ENCODE measurements at regions not wholly inside any gene's neighbourhood (a gene's known extent, or its start where the extent isn't known, plus 50 kb on each side); places are given as distances from the start of the nearest gene placed in this dataset.
A peak's percentile ranks its signal among the peaks of the same experiment; 100 is the strongest.

DNA sequence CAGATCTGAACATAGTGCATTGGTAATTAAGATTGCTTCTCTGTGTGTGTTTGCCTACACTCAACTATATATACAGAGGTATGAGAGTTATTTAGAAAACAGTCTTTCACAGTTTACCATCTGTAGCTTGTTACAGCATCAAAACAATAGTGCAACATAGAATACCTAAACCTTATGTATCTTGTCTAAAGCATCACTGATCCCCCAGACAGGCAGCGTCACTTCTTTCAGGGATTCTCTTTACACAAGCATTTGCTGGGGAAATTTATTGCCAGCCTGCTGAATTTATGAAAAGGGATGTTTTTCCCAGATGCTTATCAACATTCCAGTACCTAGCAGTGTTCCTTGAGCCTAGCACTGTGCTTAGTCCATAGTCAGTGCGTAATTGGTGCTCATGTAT is 195.8 kb upstream of the COL8A1 start:
- peaks cover 0 to 2% of the 10 kb centered on the region in 2 donors for H3K4me1 ChIP-seq (ENCODE audit: control insufficient read depth in 2 of 2, insufficient read depth in 1 of 2, low read depth in 1 of 2, low read length in 2 of 2)
- no peaks in the 10 kb centered on the region for H3K27me3 ChIP-seq (ENCODE audit: control insufficient read depth in 3 of 3, insufficient read depth in 3 of 3, low read depth in 1 of 3, low read length in 3 of 3)
- no peak overlapping the region for H2BK15ac ChIP-seq (ENCODE audit: low read length)
- no peaks in the 10 kb centered on the region for H3K36me3 ChIP-seq (replicated peaks in 1 of 2; ENCODE audit: control insufficient read depth in 2 of 2, insufficient read depth in 2 of 2, low read length in 2 of 2)
- H3K14ac ChIP-seq (ENCODE audit: low read length), result no peak overlapping the region
- no peak for DNase-seq (ENCODE audit: low spot score)
- H3K27ac ChIP-seq (replicated peaks; ENCODE audit: low read length), result no peak overlapping the region
- no peak overlapping the region for H3K18ac ChIP-seq (ENCODE audit: low read length)
- H3K9ac ChIP-seq (ENCODE audit: low read depth, low read length, poor library complexity), result no peak overlapping the region
- no peaks in the 10 kb centered on the region for H3K79me1 ChIP-seq (ENCODE audit: low read depth, low read length)
- peaks cover 0 to 3% of the 10 kb centered on the region in 2 donors for H3K9me3 ChIP-seq (replicated peaks in 1 of 2; ENCODE audit: control insufficient read depth in 2 of 2, insufficient read depth in 1 of 2, low read depth in 1 of 2, low read length in 2 of 2)
- no peak overlapping the region for H4K8ac ChIP-seq (ENCODE audit: low read depth, low read length)
- H4K91ac ChIP-seq (ENCODE audit: low read depth, low read length, poor library complexity), result no peak overlapping the region
- H2BK12ac ChIP-seq (ENCODE audit: low read length), result no peak overlapping the region
- no peak overlapping the region for H3K4me2 ChIP-seq (ENCODE audit: insufficient read depth, low read length, poor library complexity, severe bottlenecking)
- no CpG with 5 or more reads among the region's 2 CpGs for WGBS, 2 donors (ENCODE audit: extremely low coverage in 2 of 2, insufficient read length in 2 of 2, insufficient replicate concordance in 1 of 2)
- H2AK5ac ChIP-seq (ENCODE audit: low read depth, low read length), result no peak overlapping the region
- H3K23ac ChIP-seq (ENCODE audit: low read depth, low read length, poor library complexity), result no peak overlapping the region
- H3K4ac ChIP-seq (ENCODE audit: low read length), result no peak overlapping the region
- no peak overlapping the region for H2AFZ ChIP-seq (ENCODE audit: low read length)
- H2BK120ac ChIP-seq (ENCODE audit: low read depth, low read length), result no peak overlapping the region
- no peak overlapping the region for H3K4me3 ChIP-seq (ENCODE audit: low read length in 2 of 2)
- no peak overlapping the region for H2BK5ac ChIP-seq (ENCODE audit: low read length)

DNA sequence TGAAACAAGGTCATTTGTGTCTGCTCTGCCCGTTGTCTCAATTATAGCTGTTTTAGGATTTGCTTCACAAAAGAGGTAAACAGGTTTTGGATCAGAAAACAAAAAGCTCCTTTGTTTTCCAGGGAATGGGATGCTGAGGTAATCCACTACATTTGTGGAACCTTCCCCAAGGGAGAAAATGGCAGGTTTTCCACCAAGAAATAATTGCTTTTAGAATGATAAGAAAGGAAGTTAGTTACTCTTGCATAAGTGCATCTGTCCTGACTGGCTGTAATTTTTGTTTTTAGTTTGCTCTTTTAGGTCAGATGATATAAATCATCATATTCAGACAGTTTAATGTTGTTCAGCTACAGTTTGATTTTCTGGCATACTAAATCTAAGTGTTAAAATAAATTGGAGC is 198.5 kb upstream of the COL8A1 start:
- Histone ChIP-seq H3K9me3 (replicated peaks in 1 of 2; ENCODE audit: control insufficient read depth in 2 of 2, insufficient read depth in 1 of 2, low read depth in 1 of 2, low read length in 2 of 2) (no peaks in the 10 kb centered on the region), H3K9ac (ENCODE audit: low read depth, low read length, poor library complexity) (no peak overlapping the region), H3K23ac (ENCODE audit: low read depth, low read length, poor library complexity) (no peak overlapping the region), H2BK15ac (ENCODE audit: low read length) (no peak overlapping the region), H3K14ac (ENCODE audit: low read length) (no peak overlapping the region), H2BK120ac (ENCODE audit: low read depth, low read length) (no peak overlapping the region), H2AK5ac (ENCODE audit: low read depth, low read length) (no peak overlapping the region), H2BK12ac (ENCODE audit: low read length) (no peak overlapping the region), H3K4me2 (ENCODE audit: insufficient read depth, low read length, poor library complexity, severe bottlenecking) (no peak overlapping the region), H3K4me3 (ENCODE audit: low read length in 2 of 2) (no peak overlapping the region), H3K4me1 (ENCODE audit: control insufficient read depth in 2 of 2, insufficient read depth in 1 of 2, low read depth in 1 of 2, low read length in 2 of 2) (peaks cover 0 to 2% of the 10 kb centered on the region in 2 donors), H3K36me3 (replicated peaks in 1 of 2; ENCODE audit: control insufficient read depth in 2 of 2, insufficient read depth in 2 of 2, low read length in 2 of 2) (no peaks in the 10 kb centered on the region), H3K27ac (replicated peaks; ENCODE audit: low read length) (no peak overlapping the region), H2AFZ (ENCODE audit: low read length) (no peak overlapping the region), H3K27me3 (ENCODE audit: control insufficient read depth in 3 of 3, insufficient read depth in 3 of 3, low read depth in 1 of 3, low read length in 3 of 3) (no peaks in the 10 kb centered on the region), H3K4ac (ENCODE audit: low read length) (no peak overlapping the region), H2BK5ac (ENCODE audit: low read length) (no peak overlapping the region), H4K91ac (ENCODE audit: low read depth, low read length, poor library complexity) (no peak overlapping the region), H4K8ac (ENCODE audit: low read depth, low read length) (no peak overlapping the region), H3K18ac (ENCODE audit: low read length) (no peak overlapping the region), H3K79me1 (ENCODE audit: low read depth, low read length) (no peaks in the 10 kb centered on the region)
- DNase-seq (ENCODE audit: low spot score), result peak; percentile 14
- no CpG with 5 or more reads among the region's 1 CpG for WGBS, 2 donors (ENCODE audit: extremely low coverage in 2 of 2, insufficient read length in 2 of 2, insufficient replicate concordance in 1 of 2)

DNA sequence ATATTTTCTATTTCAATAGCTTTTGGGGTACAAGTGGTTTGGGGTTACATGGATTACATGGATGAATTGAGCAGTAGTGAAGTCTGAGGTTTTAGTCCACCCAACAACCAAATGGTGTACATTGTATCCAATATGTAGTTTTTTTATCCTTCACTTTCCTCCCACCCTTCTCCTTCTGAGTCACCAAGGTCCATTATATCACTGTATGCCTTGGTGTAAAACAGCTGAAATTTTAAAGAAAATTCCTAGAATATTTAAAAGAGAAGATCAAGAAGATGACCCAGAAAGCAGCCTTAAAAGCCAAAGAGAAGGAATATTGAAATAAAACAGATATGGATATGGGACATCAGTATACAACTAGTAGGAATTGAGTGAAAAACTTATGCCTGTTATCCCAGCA is 204.2 kb upstream of the COL8A1 start:
- Histone ChIP-seq H3K14ac (ENCODE audit: low read length) (no peak overlapping the region), H4K91ac (ENCODE audit: low read depth, low read length, poor library complexity) (no peak overlapping the region), H3K9ac (ENCODE audit: low read depth, low read length, poor library complexity) (no peak overlapping the region), H4K8ac (ENCODE audit: low read depth, low read length) (no peak overlapping the region), H2BK5ac (ENCODE audit: low read length) (no peak overlapping the region), H3K79me1 (ENCODE audit: low read depth, low read length) (no peaks in the 10 kb centered on the region), H2AK5ac (ENCODE audit: low read depth, low read length) (no peak overlapping the region), H3K4me2 (ENCODE audit: insufficient read depth, low read length, poor library complexity, severe bottlenecking) (no peak overlapping the region), H3K18ac (ENCODE audit: low read length) (no peak overlapping the region), H3K23ac (ENCODE audit: low read depth, low read length, poor library complexity) (no peak overlapping the region), H2BK12ac (ENCODE audit: low read length) (no peak overlapping the region), H3K36me3 (replicated peaks in 1 of 2; ENCODE audit: control insufficient read depth in 2 of 2, insufficient read depth in 2 of 2, low read length in 2 of 2) (no peaks in the 10 kb centered on the region), H3K9me3 (replicated peaks in 1 of 2; ENCODE audit: control insufficient read depth in 2 of 2, insufficient read depth in 1 of 2, low read depth in 1 of 2, low read length in 2 of 2) (peaks cover 0 to 1% of the 10 kb centered on the region in 2 donors), H2BK15ac (ENCODE audit: low read length) (no peak overlapping the region), H3K4ac (ENCODE audit: low read length) (no peak overlapping the region), H3K27ac (replicated peaks; ENCODE audit: low read length) (no peak overlapping the region), H3K4me1 (ENCODE audit: control insufficient read depth in 2 of 2, insufficient read depth in 1 of 2, low read depth in 1 of 2, low read length in 2 of 2) (no peaks in the 10 kb centered on the region), H3K27me3 (ENCODE audit: control insufficient read depth in 3 of 3, insufficient read depth in 3 of 3, low read depth in 1 of 3, low read length in 3 of 3) (no peaks in the 10 kb centered on the region), H2BK120ac (ENCODE audit: low read depth, low read length) (no peak overlapping the region), H3K4me3 (ENCODE audit: low read length in 2 of 2) (no peak overlapping the region), H2AFZ (ENCODE audit: low read length) (no peak overlapping the region)
- DNase-seq (ENCODE audit: low spot score), result no peak

DNA sequence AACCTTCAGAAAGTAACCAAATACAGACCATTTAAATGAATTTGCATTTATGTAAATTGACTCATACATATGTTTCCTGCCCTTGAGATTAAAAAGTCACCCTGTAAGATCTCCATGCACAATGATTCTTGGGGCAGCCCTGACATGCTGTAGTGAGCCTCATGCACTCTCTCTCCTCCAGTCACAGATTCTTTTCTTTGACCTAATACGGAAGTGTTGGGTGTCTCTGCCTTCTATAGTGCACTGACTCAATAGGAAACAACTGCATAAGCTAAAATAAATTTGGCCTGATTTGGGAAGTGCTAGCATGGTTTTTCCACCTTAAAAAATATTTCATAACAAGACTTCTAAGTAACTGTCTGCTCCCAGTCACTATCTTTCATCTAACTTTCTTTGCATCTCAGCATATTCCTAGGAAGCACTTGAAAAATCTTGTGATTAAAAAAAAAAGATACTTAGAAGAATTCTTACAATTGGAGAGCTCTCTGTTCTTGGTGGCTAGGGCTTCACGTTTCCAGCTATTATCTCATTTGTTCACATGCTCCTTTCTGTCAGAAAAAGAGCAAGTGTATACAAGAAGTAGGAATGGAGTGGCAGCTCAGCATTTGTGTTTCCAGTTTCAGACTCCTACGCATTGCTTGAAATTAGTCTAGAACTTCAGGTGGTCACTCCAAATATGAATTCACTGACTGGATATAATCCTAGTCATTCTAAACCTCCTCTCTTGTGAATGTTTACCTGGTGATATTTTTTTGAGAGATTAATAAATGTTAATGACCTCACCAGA is 207.9 kb upstream of the COL8A1 start:
- H4K8ac ChIP-seq (ENCODE audit: low read depth, low read length), result no peak overlapping the region
- no peak overlapping the region for H3K27ac ChIP-seq (replicated peaks; ENCODE audit: low read length)
- no peaks in the 10 kb centered on the region for H3K36me3 ChIP-seq (replicated peaks in 1 of 2; ENCODE audit: control insufficient read depth in 2 of 2, insufficient read depth in 2 of 2, low read length in 2 of 2)
- H3K27me3 ChIP-seq (ENCODE audit: control insufficient read depth in 3 of 3, insufficient read depth in 3 of 3, low read depth in 1 of 3, low read length in 3 of 3), result no peaks in the 10 kb centered on the region
- H3K9me3 ChIP-seq (replicated peaks in 1 of 2; ENCODE audit: control insufficient read depth in 2 of 2, insufficient read depth in 1 of 2, low read depth in 1 of 2, low read length in 2 of 2), result peaks cover 0 to 1% of the 10 kb centered on the region in 2 donors
- H3K79me1 ChIP-seq (ENCODE audit: low read depth, low read length), result no peaks in the 10 kb centered on the region
- H3K23ac ChIP-seq (ENCODE audit: low read depth, low read length, poor library complexity), result no peak overlapping the region
- no peak overlapping the region for H2BK12ac ChIP-seq (ENCODE audit: low read length)
- no peak overlapping the region for H3K4me3 ChIP-seq (ENCODE audit: low read length in 2 of 2)
- H3K4me2 ChIP-seq (ENCODE audit: insufficient read depth, low read length, poor library complexity, severe bottlenecking), result no peak overlapping the region
- no peaks in the 10 kb centered on the region for H3K4me1 ChIP-seq (ENCODE audit: control insufficient read depth in 2 of 2, insufficient read depth in 1 of 2, low read depth in 1 of 2, low read length in 2 of 2)
- no peak overlapping the region for H2BK5ac ChIP-seq (ENCODE audit: low read length)
- no peak overlapping the region for H2BK15ac ChIP-seq (ENCODE audit: low read length)
- no peak overlapping the region for H4K91ac ChIP-seq (ENCODE audit: low read depth, low read length, poor library complexity)
- no peak overlapping the region for H2AFZ ChIP-seq (ENCODE audit: low read length)
- no peak overlapping the region for H3K18ac ChIP-seq (ENCODE audit: low read length)
- no peak overlapping the region for H2AK5ac ChIP-seq (ENCODE audit: low read depth, low read length)
- H3K14ac ChIP-seq (ENCODE audit: low read length), result no peak overlapping the region
- WGBS, 2 donors (ENCODE audit: extremely low coverage in 2 of 2, insufficient read length in 2 of 2, insufficient replicate concordance in 1 of 2), result no CpG with 5 or more reads among the region's 3 CpGs
- DNase-seq (ENCODE audit: low spot score), result no peak
- no peak overlapping the region for H3K4ac ChIP-seq (ENCODE audit: low read length)
- H2BK120ac ChIP-seq (ENCODE audit: low read depth, low read length), result no peak overlapping the region
- H3K9ac ChIP-seq (ENCODE audit: low read depth, low read length, poor library complexity), result no peak overlapping the region
